ENCODE measurements at regions not wholly inside any gene's neighbourhood (a gene's known extent, or its start where the extent isn't known, plus 50 kb on each side); places are given as distances from the start of the nearest gene placed in this dataset.

- TF ChIP-seq EP300 (IDR thresholded peaks at IDR 0.05) (no peak), CTCF (IDR thresholded peaks at IDR 0.05) (no peak)
Observed at GRCh38 chr6:103183831-103184411, 1675.8 kb downstream of the HACE1 start.
